Activated naive CD8-positive, alpha-beta T cell treated with anti-CD3 and anti-CD28 coated beads, Interleukin-2, amount 50 U/mL, for 24 hours (primary cell): ENCODE measurements at regions not wholly inside any gene's neighbourhood (a gene's known extent, or its start where the extent isn't known, plus 50 kb on each side); places are given as distances from the start of the nearest gene placed in this dataset.
A peak's percentile ranks its signal among the peaks of the same experiment; 100 is the strongest.

Experiments
- ATAC-seq: fragments of 150-1000 bp; cut with Tn5 transposase; one replicate; pipeline ENCODE4 v1.10.0; 2021
- DNase-seq: peaks from one replicate; pipeline ENCODE4 v3.0.0; 2021
- H3K27ac Mint-ChIP-seq: one replicate; pipeline ENCODE4 v1.8.0; 2021; ENCODE audit warnings: mild to moderate bottlenecking, mixed read lengths
- H3K27me3 Mint-ChIP-seq: one replicate; pipeline ENCODE4 v1.8.0; 2021; ENCODE audit warnings: mixed read lengths
- H3K36me3 Mint-ChIP-seq: one replicate; pipeline ENCODE4 v1.8.0; 2021; ENCODE audit warnings: low read depth, mixed read lengths
- H3K4me1 Mint-ChIP-seq: one replicate; pipeline ENCODE4 v1.8.0; 2021; ENCODE audit warnings: mixed read lengths
- H3K4me3 Mint-ChIP-seq: one replicate; pipeline ENCODE4 v1.8.0; 2021; ENCODE audit warnings: mild to moderate bottlenecking, moderate library complexity, mixed read lengths
- H3K9me3 Mint-ChIP-seq: one replicate; pipeline ENCODE4 v1.8.0; 2021; ENCODE audit warnings: mixed read lengths

- no peaks in the 10 kb centered on the region for H3K36me3 Mint-ChIP-seq
- H3K4me1 Mint-ChIP-seq: no peaks in the 10 kb centered on the region
- no peak overlapping the region for H3K27ac Mint-ChIP-seq
- DNase-seq: no peak
- H3K4me3 Mint-ChIP-seq: no peak overlapping the region
- H3K27me3 Mint-ChIP-seq: peaks cover 2% of the 10 kb centered on the region
- peaks cover 4% of the 10 kb centered on the region for H3K9me3 Mint-ChIP-seq
- ATAC-seq: no peak
These were observed 332.6 kb upstream of the SMC2 start for GRCh38 chr9:103761466-103761865.

DNA sequence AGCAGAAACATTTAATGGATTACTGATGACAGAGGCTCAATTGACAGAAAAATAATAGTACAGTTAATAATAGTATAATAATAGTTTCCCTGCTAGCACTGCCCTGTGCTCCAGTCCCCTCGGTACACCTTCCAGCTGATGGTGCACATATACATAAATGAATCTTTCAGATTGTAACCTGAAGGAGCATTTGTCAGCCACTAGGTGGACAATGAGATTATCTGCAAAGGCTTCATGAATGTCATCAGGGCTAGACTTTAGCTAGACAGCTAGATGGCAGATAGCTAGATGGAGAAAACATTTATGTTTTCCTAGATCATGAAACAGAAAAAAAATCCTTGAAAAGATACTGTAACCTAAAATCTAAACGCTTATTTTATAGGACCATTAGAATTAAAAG is 304.4 kb upstream of the SMC2 start:
- Mint-ChIP-seq H3K36me3 (no peaks in the 10 kb centered on the region), H3K4me3 (no peak overlapping the region), H3K4me1 (no peaks in the 10 kb centered on the region), H3K27me3 (peaks cover 2% of the 10 kb centered on the region), H3K9me3 (peaks cover 3% of the 10 kb centered on the region), H3K27ac (no peak overlapping the region)
- ATAC-seq (no peak), DNase-seq (no peak)

DNA sequence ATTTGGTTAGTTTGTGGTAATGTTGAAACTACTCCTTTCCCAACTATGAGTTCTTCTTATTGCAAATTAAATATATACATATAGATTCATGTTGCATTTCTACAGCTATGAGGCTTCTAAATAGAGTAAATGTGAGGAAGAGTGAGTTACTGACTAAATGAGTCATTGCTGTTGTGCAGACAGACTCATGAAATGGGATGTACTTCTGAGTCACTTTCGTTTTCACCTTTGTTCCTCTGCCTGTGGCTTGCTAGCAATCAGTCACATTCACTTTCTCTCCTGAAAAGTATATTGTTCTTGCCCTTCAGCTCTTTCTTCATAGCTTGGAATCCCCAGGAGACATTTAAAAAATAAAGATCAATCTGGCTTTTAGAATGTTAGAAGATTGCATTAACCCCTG is 295.5 kb upstream of the SMC2 start:
- Mint-ChIP-seq H3K27me3 (peaks cover 2% of the 10 kb centered on the region), H3K4me3 (no peak overlapping the region), H3K36me3 (no peaks in the 10 kb centered on the region), H3K4me1 (peaks cover 6% of the 10 kb centered on the region), H3K9me3 (no peaks in the 10 kb centered on the region), H3K27ac (no peak overlapping the region)
- ATAC-seq (peak; percentile 94), DNase-seq (no peak)

DNA sequence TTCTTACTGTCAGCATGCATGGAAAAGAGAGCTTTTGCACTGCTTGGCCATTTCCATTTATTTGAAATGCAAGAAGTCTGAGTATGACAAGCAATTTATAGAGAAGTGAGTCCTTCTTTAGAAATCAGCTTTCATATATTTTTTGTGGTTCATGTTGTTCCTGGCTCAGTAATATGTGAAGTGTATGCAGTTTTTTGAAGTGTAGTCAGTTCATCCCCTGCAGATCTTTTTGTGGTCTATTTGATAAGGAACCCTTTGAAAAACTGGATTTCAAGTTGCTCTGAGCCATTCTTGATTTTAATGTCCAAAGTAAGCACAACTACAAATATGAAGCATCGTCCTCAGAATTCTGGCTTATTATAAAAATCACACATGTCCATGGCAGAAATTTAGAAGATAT is 294.1 kb upstream of the SMC2 start:
- no peaks in the 10 kb centered on the region for H3K9me3 Mint-ChIP-seq
- ATAC-seq: no peak
- H3K36me3 Mint-ChIP-seq: no peaks in the 10 kb centered on the region
- no peak overlapping the region for H3K27ac Mint-ChIP-seq
- peaks cover 6% of the 10 kb centered on the region for H3K4me1 Mint-ChIP-seq
- no peak overlapping the region for H3K4me3 Mint-ChIP-seq
- H3K27me3 Mint-ChIP-seq: no peaks in the 10 kb centered on the region
- no peak for DNase-seq

- Mint-ChIP-seq H3K27me3 (no peaks in the 10 kb centered on the region), H3K4me3 (no peak overlapping the region), H3K27ac (no peak overlapping the region), H3K9me3 (no peaks in the 10 kb centered on the region), H3K36me3 (no peaks in the 10 kb centered on the region), H3K4me1 (peaks cover 6% of the 10 kb centered on the region)
- no peak for ATAC-seq
- no peak for DNase-seq
These were observed 292.0 kb upstream of the SMC2 start for GRCh38 chr9:103802068-103802467.

- Mint-ChIP-seq H3K36me3 (no peaks in the 10 kb centered on the region), H3K4me3 (no peak overlapping the region), H3K4me1 (peaks cover 6% of the 10 kb centered on the region), H3K9me3 (no peaks in the 10 kb centered on the region), H3K27me3 (no peaks in the 10 kb centered on the region), H3K27ac (no peak overlapping the region)
- DNase-seq (no peak), ATAC-seq (no peak)
These were observed 290.9 kb upstream of the SMC2 start for GRCh38 chr9:103803245-103803644.

GRCh38 chr9:103804077-103804735 is 289.9 kb upstream of the SMC2 start:
- no peaks in the 10 kb centered on the region for H3K36me3 Mint-ChIP-seq
- no peaks in the 10 kb centered on the region for H3K9me3 Mint-ChIP-seq
- DNase-seq: no peak
- H3K27ac Mint-ChIP-seq: no peak overlapping the region
- no peaks in the 10 kb centered on the region for H3K27me3 Mint-ChIP-seq
- peak; percentile 43 for ATAC-seq
- H3K4me3 Mint-ChIP-seq: no peak overlapping the region
- H3K4me1 Mint-ChIP-seq: peaks cover 2% of the 10 kb centered on the region

GRCh38 chr9:103809745-103810144 is 284.4 kb upstream of the SMC2 start:
- ATAC-seq (no peak), DNase-seq (no peak)
- Mint-ChIP-seq H3K27ac (no peak overlapping the region), H3K27me3 (no peaks in the 10 kb centered on the region), H3K4me3 (no peak overlapping the region), H3K36me3 (no peaks in the 10 kb centered on the region), H3K4me1 (no peaks in the 10 kb centered on the region), H3K9me3 (no peaks in the 10 kb centered on the region)

DNA sequence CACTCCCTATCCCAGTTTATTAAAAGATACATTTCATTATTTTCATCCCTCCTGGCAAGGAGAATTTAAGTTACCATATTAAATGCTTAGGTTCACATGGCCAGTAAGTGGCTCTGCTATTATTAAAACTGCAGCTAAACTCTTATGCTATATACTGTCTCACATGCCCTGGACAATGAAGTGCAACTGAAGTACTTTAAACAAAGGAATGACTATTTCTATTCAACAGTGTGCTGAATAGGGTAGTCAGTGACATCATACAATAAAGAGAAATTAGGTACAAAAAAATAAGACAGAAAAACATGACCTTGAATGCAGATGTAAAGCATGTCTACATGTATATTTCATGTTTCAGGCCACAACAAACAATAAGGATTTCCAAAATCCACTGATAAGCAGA is 282.6 kb upstream of the SMC2 start:
- Mint-ChIP-seq H3K4me1 (no peaks in the 10 kb centered on the region), H3K27me3 (no peaks in the 10 kb centered on the region), H3K9me3 (no peaks in the 10 kb centered on the region), H3K36me3 (no peaks in the 10 kb centered on the region), H3K4me3 (no peak overlapping the region), H3K27ac (no peak overlapping the region)
- DNase-seq (no peak), ATAC-seq (no peak)

DNA sequence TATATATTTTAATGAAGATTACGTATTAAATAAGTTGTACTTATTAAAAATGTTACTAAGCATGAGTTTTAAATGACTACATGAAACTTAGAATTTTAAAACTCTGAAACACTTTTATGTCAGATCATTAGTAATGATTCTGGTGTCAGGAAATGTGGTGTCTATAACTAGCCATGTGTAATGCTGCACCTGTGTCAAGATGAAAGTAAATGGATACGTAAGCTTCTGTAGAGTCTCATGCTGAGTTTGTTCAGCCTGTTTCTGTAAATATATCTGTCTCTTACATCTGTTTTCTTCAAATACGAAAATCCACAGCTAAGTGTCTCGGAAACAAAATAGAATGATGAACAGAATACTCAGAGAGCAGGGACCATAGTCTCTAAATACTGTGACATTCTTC is 278.0 kb upstream of the SMC2 start:
- ATAC-seq (no peak), DNase-seq (no peak)
- no peak overlapping the region for H3K4me3 Mint-ChIP-seq
- no peaks in the 10 kb centered on the region for H3K4me1 Mint-ChIP-seq
- no peaks in the 10 kb centered on the region for H3K27me3 Mint-ChIP-seq
- H3K9me3 Mint-ChIP-seq: no peaks in the 10 kb centered on the region
- H3K27ac Mint-ChIP-seq: no peak overlapping the region
- no peaks in the 10 kb centered on the region for H3K36me3 Mint-ChIP-seq

- Mint-ChIP-seq H3K27me3 (no peaks in the 10 kb centered on the region), H3K27ac (no peak overlapping the region)
- no peak for ATAC-seq
These were observed 274.2 kb upstream of the SMC2 start for GRCh38 chr9:103819936-103820335.

GRCh38 chr9:103821115-103821514 is 273.0 kb upstream of the SMC2 start:
- Mint-ChIP-seq H3K4me3 (no peak overlapping the region), H3K27ac (no peak overlapping the region)

More at GRCh38 chr9:103819936-103820335, 274.2 kb upstream of the SMC2 start:
- Mint-ChIP-seq H3K36me3 (no peaks in the 10 kb centered on the region), H3K9me3 (no peaks in the 10 kb centered on the region), H3K4me1 (no peaks in the 10 kb centered on the region), H3K4me3 (no peak overlapping the region)
- DNase-seq: no peak

DNA sequence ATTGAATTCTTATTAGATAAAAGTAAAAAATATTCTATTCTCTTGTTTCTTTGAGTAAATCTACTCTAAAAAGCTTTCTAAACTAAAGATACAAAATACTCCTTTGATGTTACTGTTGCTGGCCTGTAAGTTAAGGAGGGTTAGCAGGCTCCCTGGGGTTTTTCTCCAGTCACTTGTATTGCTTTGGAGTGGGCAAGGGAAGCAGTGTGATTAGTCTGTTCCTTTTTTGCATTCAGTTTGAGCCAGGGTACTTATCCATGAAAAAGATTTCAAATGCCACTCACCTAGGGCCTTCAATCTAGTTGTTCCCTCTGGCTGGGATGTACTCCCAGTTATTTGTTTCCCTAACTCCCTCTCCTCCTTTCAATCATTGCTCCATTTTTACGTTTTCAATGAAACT is 256.2 kb upstream of the SMC2 start:
- Mint-ChIP-seq H3K9me3 (no peaks in the 10 kb centered on the region), H3K27me3 (no peaks in the 10 kb centered on the region), H3K36me3 (no peaks in the 10 kb centered on the region), H3K4me3 (no peak overlapping the region), H3K27ac (no peak overlapping the region), H3K4me1 (no peaks in the 10 kb centered on the region)
- DNase-seq (no peak), ATAC-seq (no peak)

More at GRCh38 chr9:103821115-103821514, 273.0 kb upstream of the SMC2 start:
- H3K27me3 Mint-ChIP-seq: no peaks in the 10 kb centered on the region
- no peaks in the 10 kb centered on the region for H3K36me3 Mint-ChIP-seq
- H3K4me1 Mint-ChIP-seq: no peaks in the 10 kb centered on the region
- no peak for DNase-seq
- no peaks in the 10 kb centered on the region for H3K9me3 Mint-ChIP-seq
- no peak for ATAC-seq

DNA sequence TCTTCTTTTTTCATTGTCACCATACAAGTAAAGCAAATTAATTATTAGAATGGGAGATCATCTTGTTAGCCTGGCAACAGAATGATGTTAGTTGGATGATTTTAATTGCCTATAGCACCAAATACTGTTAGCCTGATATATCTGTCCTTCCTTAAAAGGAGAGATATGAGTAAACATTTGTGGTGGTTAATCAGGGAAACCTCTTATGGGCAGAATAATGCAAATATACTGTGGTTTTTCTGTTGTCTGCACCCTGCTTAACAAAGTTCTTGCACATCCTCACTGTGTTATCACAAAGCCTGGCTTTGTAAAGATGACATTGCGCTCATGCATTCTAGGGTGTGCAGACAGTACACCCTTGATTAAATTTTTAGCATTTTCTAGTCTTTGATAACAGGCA is 254.9 kb upstream of the SMC2 start:
- no peaks in the 10 kb centered on the region for H3K27me3 Mint-ChIP-seq
- DNase-seq: no peak
- no peaks in the 10 kb centered on the region for H3K4me1 Mint-ChIP-seq
- H3K27ac Mint-ChIP-seq: no peak overlapping the region
- no peak for ATAC-seq
- no peaks in the 10 kb centered on the region for H3K36me3 Mint-ChIP-seq
- no peaks in the 10 kb centered on the region for H3K9me3 Mint-ChIP-seq
- H3K4me3 Mint-ChIP-seq: no peak overlapping the region

GRCh38 chr9:103867886-103868285 is 226.2 kb upstream of the SMC2 start:
- no peaks in the 10 kb centered on the region for H3K4me1 Mint-ChIP-seq
- ATAC-seq (no peak), DNase-seq (no peak)
- H3K36me3 Mint-ChIP-seq: no peaks in the 10 kb centered on the region
- no peak overlapping the region for H3K27ac Mint-ChIP-seq
- H3K4me3 Mint-ChIP-seq: no peak overlapping the region
- H3K9me3 Mint-ChIP-seq: no peaks in the 10 kb centered on the region
- H3K27me3 Mint-ChIP-seq: no peaks in the 10 kb centered on the region

- ATAC-seq: no peak
- H3K4me3 Mint-ChIP-seq: no peak overlapping the region
- H3K36me3 Mint-ChIP-seq: no peaks in the 10 kb centered on the region
These were observed 221.3 kb upstream of the SMC2 start for GRCh38 chr9:103872811-103873210.

More at GRCh38 chr9:103872811-103873210, 221.3 kb upstream of the SMC2 start:
- H3K27me3 Mint-ChIP-seq: no peaks in the 10 kb centered on the region
- H3K9me3 Mint-ChIP-seq: no peaks in the 10 kb centered on the region
- no peak for DNase-seq
- H3K4me1 Mint-ChIP-seq: no peaks in the 10 kb centered on the region
- H3K27ac Mint-ChIP-seq: no peak overlapping the region
